NB4 (cell line): ENCODE measurements at regions not wholly inside any gene's neighbourhood (a gene's known extent, or its start where the extent isn't known, plus 50 kb on each side); places are given as distances from the start of the nearest gene placed in this dataset.

ENCODE experiments used
- MAX ChIP-seq: IDR thresholded peaks from 2 replicates; pipeline ENCODE4 v1.6.1; 2011; ENCODE audit warnings: low read depth, low read length
- MYC ChIP-seq: IDR thresholded peaks from 2 replicates; pipeline ENCODE4 v1.6.1; 2011; ENCODE audit warnings: low read depth, low read length
- POLR2A ChIP-seq: IDR thresholded peaks from 2 replicates; pipeline ENCODE4 v1.6.1; 2011; ENCODE audit warnings: mild to moderate bottlenecking; ENCODE audit not compliant: insufficient read length; ENCODE audit errors: extremely low read depth
- TF ChIP-seq, protein P1 (sequence below): IDR thresholded peaks from one replicate; pipeline ENCODE4 v1.5.1; 2012; ENCODE audit warnings: low read depth, low read length

DNA sequence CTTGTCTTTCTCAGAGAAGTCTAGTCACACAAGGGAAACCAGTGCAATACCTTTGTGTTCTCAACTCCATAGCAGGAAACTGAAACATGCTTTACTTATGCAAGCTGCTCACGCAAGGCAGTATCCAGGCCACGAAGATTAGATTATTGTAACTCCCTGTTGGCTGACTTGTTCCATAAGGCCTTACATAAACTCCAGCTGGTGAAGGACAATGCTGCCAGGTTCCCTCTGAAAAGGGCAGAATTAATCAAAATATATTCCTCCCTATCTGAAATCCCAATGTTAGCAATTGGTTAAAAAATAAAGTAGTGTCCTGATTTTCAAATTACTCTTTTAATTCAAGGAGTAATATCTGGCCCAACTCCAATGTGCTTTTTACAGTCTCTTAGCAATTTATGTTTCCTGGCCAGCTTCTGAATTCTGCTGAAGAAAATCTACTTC is 966.6 kb downstream of the HACE1 start:
- TF ChIP-seq, protein P1, sequence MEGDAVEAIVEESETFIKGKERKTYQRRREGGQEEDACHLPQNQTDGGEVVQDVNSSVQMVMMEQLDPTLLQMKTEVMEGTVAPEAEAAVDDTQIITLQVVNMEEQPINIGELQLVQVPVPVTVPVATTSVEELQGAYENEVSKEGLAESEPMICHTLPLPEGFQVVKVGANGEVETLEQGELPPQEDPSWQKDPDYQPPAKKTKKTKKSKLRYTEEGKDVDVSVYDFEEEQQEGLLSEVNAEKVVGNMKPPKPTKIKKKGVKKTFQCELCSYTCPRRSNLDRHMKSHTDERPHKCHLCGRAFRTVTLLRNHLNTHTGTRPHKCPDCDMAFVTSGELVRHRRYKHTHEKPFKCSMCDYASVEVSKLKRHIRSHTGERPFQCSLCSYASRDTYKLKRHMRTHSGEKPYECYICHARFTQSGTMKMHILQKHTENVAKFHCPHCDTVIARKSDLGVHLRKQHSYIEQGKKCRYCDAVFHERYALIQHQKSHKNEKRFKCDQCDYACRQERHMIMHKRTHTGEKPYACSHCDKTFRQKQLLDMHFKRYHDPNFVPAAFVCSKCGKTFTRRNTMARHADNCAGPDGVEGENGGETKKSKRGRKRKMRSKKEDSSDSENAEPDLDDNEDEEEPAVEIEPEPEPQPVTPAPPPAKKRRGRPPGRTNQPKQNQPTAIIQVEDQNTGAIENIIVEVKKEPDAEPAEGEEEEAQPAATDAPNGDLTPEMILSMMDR = no peak
- TF ChIP-seq POLR2A (no peak), MAX (no peak), MYC (no peak)
